Epithelial cell of esophagus (primary cell): ENCODE measurements at regions not wholly inside any gene's neighbourhood (a gene's known extent, or its start where the extent isn't known, plus 50 kb on each side); places are given as distances from the start of the nearest gene placed in this dataset.

Experiments
- DNase-seq: peaks from one replicate; pipeline ENCODE4 v3.0.0; 2010; ENCODE audit warnings: low read depth
- H3K4me3 ChIP-seq: 2 replicates; pipeline ENCODE4 v1.5.1; 2011; ENCODE audit warnings: mild to moderate bottlenecking, low read length, control low read depth
- CTCF ChIP-seq: IDR thresholded peaks from 2 replicates; pipeline ENCODE4 v1.5.1; 2011; ENCODE audit warnings: low read depth, mild to moderate bottlenecking, low read length, control low read depth, inconsistent platforms; ENCODE audit not compliant: insufficient read depth; ENCODE audit errors: missing control alignments

- DNase-seq: peak; percentile 89
- no peak for TF ChIP-seq CTCF
- H3K4me3 ChIP-seq: no peak overlapping the region
Measured at GRCh38 chr20:7010527-7010926, 243.0 kb downstream of the BMP2 start.

GRCh38 chr20:7015257-7015656, 247.8 kb downstream of the BMP2 start:
- TF ChIP-seq CTCF: no peak
- H3K4me3 ChIP-seq: no peak overlapping the region
- no peak for DNase-seq

GRCh38 chr20:7022597-7022996, 255.1 kb downstream of the BMP2 start:
- DNase-seq: no peak
- TF ChIP-seq CTCF: no peak
- no peak overlapping the region for H3K4me3 ChIP-seq

GRCh38 chr20:7025635-7026034, 258.1 kb downstream of the BMP2 start:
- TF ChIP-seq CTCF: no peak
- no peak for DNase-seq
- H3K4me3 ChIP-seq: no peak overlapping the region

GRCh38 chr20:7029019-7029418, 261.5 kb downstream of the BMP2 start:
- no peak for DNase-seq
- no peak for TF ChIP-seq CTCF
- no peak overlapping the region for H3K4me3 ChIP-seq

GRCh38 chr20:7031222-7031621, 263.7 kb downstream of the BMP2 start:
- no peak for DNase-seq
- no peak overlapping the region for H3K4me3 ChIP-seq
- TF ChIP-seq CTCF: peak; percentile 45

- no peak overlapping the region for H3K4me3 ChIP-seq
- TF ChIP-seq CTCF: no peak
- DNase-seq: peak; percentile 44
Measured at GRCh38 chr20:7038029-7038428, 270.5 kb downstream of the BMP2 start.
